Forelimb muscle (tissue), 1 donor: ENCODE measurements at regions not wholly inside any gene's neighbourhood (a gene's known extent, or its start where the extent isn't known, plus 50 kb on each side); places are given as distances from the start of the nearest gene placed in this dataset.

Source experiments
- DNase-seq: peaks from one replicate; pipeline ENCODE4 v3.0.0-alpha.2; 2013; ENCODE audit warnings: low read depth

- no peak for DNase-seq
Observed at GRCh38 chr3:168585544-168585943, 489.8 kb upstream of the GOLIM4 start.

DNA sequence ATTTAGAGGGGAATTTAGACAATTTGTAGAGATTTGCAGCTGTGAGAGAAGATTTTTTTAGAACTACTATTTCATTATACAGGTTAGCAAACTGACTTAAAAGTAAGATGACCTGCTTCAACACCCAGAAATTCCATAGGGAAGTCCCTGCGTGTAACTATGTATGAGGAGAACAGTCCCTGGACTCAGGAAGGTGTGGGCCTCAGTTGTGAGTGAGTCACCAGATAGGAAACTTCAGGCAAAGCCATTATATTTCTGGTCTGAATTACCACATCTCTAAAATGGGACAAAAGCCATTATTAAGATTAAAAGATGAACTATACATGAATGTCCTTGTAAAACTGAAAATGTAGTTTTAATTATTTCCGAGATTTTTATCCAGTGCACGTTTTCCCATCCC is 488.3 kb upstream of the GOLIM4 start:
- no peak for DNase-seq

- no peak for DNase-seq
Observed at GRCh38 chr3:168582503-168582902, 486.8 kb upstream of the GOLIM4 start.

- no peak for DNase-seq
Observed at GRCh38 chr3:168581771-168582225, 486.1 kb upstream of the GOLIM4 start.

DNA sequence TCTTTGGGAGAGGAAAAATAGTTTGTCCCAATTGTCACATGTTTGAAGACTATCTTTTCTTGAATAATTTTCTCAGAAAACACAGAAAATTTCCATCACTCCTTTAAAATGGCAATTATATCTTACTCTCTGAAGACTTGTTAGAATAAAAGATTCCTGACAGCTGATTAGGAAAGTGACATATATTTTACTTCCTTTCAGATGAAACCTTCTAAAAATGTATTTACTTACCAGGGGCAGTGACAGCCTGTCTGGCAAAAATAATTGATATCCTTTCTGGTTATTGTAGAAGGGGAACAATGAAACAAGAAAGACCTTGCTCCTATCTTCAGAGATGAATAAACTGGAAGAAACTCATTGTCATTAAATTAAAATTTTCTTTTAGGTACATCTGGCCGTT is 483.3 kb upstream of the GOLIM4 start:
- no peak for DNase-seq

- no peak for DNase-seq
Observed at GRCh38 chr3:168575750-168576149, 480.0 kb upstream of the GOLIM4 start.

- no peak for DNase-seq
Observed at GRCh38 chr3:168574455-168575158, 478.9 kb upstream of the GOLIM4 start.

DNA sequence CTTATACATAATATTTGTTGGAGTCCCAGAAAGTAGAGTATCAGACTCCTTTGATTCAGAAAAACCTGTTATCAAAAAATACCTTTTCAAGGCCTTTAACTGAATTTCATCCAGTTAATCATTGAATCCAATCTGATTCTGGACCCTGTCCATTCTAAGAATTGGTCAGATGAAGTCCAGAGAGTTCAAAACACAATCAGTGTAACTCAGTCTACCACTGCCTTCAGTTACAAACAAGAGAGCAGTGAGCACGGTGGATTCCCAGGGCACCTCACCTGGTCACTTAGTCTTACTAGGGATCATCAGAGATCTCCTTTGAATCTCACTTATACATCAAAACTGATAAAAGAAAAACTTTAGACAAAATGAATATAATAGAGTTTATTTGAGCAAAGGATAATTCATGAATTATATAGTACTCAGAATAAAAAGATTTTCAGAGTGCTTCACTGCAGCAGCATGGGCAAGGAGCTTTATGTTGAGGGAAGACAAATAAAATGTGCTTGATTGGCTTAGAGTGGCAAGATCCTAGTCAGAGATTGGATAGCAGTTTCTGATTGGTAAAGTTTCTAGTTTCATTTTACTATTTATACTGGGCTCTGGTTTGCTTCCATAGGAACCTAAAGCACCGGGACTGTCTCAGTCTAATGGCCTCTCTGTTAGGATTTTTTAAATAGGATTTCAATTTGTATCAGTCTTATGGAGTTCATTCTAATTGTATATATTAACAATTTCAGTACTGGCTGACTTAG is 474.9 kb upstream of the GOLIM4 start:
- DNase-seq = no peak

- no peak for DNase-seq
Observed at GRCh38 chr3:168558728-168559411, 463.1 kb upstream of the GOLIM4 start.

DNA sequence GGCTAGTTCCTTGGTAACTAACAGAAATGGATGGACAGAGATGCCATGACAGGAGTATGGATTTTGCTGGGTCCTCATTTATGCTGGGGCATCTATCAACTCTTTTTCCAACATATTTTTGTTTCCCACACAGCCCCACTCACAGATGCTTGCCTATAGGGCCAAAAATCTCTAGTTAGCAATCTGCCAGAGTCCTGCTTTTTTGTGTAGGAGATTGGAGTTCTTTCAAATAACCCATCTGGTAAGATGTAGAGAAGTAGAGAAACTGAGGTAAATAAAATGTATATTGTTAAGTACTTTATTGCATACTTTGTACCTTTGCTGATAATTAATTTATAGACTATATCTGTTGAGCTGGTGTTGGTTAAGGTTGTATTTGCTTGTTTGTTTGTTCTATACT is 456.5 kb upstream of the GOLIM4 start:
- DNase-seq = no peak

DNA sequence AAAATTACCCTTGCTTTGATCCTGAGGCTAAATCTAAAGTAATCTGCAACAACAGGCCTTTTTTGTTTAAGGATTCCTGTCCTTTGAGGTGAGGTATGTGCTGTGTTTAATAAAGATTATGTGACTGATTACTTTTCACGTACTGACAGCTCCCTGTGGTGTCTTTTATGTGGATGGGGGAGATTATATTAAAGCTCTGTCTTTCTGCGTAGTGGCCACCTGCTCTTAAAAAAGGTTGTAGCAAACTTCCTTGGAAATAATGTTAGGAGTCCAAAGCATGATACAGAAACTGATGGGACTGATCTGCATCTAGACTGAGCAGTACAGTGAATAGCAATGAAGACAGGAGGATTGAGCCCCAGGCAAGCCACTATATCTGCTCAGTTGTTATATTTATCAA is 453.0 kb upstream of the GOLIM4 start:
- DNase-seq = no peak

DNA sequence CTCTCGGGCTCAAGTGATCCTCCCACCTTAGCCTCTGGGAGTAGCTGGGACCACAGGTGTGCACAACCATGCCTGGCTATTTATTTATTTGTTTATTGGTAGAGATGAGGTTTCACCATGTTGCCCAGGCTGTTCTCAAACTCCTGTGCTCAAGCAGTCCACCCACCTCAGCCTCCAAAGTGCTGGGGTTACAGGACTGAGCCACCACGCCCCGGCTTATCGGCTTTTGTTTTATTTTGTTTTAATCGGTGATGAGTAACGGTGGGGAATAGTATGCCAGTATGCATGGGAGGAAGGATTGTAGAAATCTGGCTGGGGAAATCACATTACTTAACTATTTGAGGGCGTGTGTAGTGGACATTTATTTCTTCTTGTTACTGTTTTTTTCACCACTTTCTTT is 451.0 kb upstream of the GOLIM4 start:
- DNase-seq = no peak

DNA sequence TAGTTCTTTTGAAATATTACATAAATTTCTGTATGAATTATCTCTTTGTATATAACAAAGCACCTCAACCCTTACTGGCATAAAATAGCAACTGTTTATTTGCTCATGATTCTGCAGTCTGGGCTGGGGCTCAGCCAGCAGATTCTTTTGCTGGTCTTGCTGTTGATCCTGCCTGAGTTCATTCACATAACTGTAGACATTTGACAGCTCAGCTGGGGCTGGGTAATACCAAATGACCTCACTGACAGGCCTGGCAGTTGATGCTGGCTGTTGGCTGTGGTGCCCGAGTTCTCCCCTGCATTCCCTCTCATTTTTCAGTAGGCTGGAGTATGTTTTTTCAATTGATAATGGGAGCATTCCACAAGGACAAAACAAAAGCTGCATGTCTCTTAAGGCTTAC is 449.9 kb upstream of the GOLIM4 start:
- no peak for DNase-seq

DNA sequence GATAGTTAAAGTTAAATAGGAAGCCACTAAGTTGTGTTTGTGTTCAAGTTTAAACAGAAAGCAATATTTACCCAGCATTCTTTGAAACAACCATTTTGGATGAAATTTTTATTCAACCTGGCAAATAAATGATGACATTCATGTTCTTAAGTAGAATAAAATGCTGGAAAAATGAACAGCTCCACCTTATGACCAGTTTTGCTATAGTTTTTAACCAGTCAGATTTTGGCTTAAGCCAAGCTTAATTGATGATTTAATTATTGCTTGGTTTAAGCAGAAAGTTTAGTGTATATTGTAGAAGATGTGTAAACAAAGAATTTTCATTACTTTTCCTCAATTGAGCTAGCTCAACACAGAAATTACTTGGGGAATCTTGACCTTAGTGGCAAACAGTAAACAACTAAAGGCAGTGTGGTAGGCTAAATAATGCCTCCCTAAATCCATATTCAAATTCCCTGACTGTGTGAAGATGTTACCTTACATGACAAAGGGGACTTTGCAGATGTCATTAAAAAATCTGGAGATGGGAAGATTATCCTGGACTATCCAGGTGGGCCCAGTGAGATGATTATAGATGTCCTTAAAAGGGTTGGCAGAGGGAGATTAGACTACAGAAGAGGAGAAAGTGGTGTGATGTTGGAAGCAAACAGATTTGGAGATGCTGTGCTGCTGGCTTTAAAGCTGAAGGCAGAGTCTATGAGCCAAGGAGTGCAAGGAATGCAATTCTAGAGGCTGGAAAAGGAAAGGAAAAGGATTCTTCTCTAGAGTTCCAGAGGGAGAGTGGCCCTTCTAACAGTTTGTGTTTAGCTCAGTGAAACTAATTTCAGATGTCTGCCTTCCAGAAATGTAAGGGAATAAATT is 448.6 kb upstream of the GOLIM4 start:
- no peak for DNase-seq

DNA sequence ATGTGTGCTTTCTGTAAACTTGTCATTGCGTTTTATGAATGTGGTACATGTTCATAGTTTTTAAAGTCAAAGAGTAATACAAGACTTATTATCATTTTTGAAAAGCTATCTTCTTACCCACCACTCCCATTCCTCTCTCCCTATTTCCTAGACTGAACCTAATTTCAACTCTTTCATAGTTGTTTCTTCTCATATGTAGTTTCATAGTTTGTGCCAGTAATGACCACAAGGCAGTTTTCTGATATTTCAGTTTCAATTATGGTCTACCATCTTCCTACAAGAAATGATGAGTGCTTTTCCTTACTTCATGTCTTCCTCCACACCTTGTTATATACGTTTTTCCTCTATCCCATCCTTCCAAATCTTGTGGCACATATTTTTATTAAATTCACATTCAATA is 445.0 kb upstream of the GOLIM4 start:
- DNase-seq = no peak

DNA sequence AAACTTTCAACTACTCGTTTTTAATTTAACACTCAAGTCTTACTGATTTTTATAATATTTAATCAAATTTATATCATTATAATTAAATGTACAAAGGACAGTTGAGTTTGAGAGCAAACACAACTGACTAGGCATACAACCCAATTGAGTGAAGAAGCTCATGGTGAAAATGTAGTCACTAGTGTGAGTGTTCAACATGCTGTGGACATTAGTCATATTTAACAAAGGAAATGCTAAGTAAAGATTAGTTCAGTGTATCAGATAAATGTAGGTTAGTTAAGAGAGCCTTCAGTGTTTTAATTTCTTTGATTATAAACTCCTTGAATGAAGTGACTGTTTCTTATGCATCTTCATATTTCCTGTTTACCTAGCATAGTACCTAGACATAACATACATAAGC is 444.2 kb upstream of the GOLIM4 start:
- no peak for DNase-seq

DNA sequence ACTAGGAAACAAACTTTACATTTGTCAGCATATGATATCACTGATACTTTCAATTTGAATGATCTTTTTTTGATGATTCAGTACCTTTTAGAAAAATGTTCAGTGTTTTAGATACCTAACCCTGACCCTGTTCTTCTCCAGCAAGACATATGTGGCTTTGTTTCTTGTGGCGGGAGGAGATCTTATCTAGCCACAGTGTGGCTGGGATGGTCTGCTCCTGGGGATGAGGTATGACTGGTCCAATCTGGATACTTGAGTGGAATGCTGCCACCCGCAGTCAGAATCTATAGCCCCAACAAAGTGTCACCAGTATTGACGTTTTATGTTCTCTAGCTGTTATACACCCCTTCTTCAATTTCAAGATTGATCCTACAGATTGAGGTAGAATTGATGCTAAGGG is 439.0 kb upstream of the GOLIM4 start:
- DNase-seq = no peak

DNA sequence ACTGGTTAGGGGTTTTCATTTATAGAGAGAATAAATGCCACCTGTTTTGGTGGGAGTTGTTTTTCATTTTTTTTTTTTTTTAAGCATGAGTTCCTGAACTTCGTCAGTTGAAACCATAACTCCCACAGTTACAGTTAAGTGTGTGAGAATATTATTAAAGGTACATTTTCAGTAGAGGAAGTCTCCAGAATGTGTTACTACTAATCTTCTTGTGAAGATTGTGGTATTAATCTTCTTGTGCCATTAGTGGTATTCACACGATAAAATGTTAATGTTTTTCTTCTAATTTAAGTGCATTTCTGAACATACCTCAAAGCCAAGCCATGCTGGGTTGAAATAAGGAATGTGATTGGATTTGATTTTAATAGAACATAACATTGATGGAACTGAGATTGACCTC is 437.9 kb upstream of the GOLIM4 start:
- DNase-seq = no peak

DNA sequence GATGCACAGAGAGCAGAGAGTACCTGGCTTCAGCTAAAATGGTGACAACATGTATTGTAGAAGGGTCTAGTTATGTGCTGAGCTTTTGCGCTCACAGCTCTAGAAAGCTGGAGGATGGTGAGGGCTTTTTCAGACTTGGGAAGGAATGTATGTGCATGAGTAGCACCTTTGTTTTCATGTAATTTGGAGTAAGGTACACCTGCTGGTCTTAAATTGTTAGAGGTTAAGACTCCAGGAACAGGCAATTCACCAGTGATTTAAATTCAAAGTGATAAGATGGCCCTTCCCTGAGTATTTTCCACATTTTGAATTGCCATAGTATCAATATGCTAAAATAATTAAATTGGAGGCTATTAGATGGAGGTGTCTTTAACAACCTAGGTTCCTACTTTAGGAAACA is 436.4 kb upstream of the GOLIM4 start:
- no peak for DNase-seq

DNA sequence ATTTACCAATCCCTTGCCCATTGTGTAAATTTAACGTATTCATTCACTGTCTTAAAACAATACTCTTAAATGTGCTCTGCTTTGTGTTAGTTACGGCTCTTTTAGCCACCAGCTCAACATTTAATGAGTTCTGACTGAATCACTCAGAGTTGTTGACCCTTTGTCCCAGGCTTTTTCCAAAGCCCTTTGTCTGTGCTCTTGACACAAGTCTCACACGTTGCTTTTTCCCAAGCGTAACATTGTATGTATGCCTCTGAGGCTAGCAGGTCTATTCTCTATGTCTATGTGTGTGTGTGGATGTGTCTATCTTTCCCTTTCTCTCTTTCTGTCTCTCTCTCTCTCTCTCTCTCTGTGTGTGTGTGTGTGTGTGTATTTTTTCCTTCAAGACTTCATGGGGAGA is 435.4 kb upstream of the GOLIM4 start:
- DNase-seq = no peak

DNA sequence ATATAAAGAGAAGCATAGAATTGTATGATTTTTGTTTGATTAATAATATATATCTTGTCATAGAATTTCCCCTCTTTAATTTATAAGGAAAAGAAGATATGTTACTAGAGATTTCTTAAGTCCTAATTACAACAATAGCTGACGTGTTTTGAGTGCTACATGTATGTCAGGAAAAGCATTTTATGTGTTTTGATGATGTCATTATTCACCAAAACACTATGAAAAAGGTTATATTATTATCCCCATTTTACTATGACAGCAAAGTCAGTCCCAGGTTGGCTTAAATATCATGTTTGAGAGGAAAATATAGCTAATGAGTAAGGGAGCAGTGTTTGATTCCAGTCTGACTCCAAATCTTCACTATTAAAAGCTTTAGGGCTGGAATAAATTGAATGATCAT is 428.4 kb upstream of the GOLIM4 start:
- DNase-seq = no peak
